SIG-M5 (cell line): ENCODE measurements at regions not wholly inside any gene's neighbourhood (a gene's known extent, or its start where the extent isn't known, plus 50 kb on each side); places are given as distances from the start of the nearest gene placed in this dataset.
"Not testable (repeated sequence)": the region's sequence is repeated elsewhere in the genome, so short reads cannot be mapped to it uniquely, and the experiment has no call there.

Experiments used
- DNase-seq: peaks from one replicate; lab custom pipeline; 2025; lab: John Stamatoyannopoulos, UW

DNA sequence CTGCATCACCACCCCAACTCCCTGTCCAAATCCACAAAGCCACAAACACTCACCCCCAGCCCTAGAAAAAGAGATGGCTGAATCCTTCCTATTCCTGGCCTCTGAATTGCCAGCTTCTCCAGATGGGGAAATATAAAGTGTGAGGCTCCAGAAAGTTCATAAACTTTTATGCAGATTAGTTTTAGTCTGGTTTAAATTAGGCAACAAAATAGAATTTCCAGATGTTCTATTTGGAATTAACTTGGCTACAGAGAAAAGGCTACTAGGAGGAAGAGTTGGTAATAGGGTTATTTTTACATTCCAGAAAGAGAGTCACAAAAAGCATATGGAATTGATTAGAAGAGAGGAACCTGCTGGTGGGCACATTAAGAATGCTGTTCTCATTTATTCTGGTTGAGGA, 56.0 kb downstream of the EN1 start:
- no peak for DNase-seq

GRCh38 chr2:118786746-118787145, 60.7 kb downstream of the EN1 start:
- no peak for DNase-seq

DNA sequence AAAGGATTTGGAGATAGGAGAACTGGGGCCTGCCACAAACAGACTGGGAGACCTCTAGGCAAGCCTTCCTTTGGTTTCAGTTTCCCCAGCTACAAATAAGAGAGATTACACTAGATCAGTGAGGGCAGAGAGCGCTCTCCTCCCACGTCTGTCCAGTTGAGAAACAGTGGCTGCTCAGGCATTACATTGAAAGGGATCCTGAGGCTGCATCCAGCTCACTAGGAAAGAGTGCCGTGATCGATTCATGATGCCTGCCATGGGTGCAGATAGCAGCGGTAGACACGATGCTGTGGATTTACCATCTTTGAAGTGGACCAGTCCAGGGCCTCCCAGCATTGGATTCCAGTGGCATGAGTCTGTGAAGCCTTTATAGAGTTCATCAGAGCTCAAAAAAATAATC, 62.6 kb downstream of the EN1 start:
- no peak for DNase-seq

DNA sequence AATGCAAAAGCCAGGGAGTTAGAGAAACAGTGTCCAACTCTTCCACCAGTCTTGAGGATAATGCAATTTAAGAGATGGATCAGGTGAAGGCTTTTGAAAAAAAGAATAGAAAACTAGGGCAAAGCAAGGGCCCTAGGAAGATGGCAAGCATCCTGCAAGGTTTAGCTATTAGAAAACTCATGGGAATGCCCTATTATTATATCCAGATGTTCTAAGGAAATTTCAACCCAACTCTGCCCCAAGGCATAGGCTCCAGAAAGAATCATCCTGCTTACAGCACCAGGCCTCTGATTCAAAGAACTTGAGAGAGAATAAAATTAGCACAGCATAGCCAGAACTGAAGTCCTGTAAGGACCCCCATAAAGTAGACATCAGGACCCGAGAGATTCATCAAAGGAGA, 68.1 kb downstream of the EN1 start:
- no peak for DNase-seq

- DNase-seq = no peak
Measured at GRCh38 chr2:118774458-118775133, 72.9 kb downstream of the EN1 start.

DNA sequence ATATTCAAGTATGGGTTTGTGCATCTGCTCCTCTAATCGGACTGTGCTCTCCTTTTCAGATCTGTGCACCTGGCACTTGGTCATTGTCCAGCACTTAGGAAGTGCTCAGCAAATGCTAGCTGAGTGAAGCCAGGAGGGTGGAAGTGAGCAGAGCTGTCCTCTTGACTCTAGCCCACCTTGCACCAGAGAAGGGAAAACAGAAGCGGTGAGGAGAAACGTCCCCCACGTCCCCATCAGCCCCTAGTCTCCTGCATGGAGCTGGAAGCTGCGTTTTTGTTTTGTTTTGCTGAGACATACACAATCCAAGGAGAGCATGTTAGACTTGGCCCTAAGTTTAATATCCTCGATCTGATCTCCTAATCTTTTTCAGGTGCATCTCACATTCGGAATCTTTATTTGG, 73.6 kb downstream of the EN1 start:
- DNase-seq = no peak

GRCh38 chr2:118772487-118773200, 74.8 kb downstream of the EN1 start:
- DNase-seq = no peak

DNA sequence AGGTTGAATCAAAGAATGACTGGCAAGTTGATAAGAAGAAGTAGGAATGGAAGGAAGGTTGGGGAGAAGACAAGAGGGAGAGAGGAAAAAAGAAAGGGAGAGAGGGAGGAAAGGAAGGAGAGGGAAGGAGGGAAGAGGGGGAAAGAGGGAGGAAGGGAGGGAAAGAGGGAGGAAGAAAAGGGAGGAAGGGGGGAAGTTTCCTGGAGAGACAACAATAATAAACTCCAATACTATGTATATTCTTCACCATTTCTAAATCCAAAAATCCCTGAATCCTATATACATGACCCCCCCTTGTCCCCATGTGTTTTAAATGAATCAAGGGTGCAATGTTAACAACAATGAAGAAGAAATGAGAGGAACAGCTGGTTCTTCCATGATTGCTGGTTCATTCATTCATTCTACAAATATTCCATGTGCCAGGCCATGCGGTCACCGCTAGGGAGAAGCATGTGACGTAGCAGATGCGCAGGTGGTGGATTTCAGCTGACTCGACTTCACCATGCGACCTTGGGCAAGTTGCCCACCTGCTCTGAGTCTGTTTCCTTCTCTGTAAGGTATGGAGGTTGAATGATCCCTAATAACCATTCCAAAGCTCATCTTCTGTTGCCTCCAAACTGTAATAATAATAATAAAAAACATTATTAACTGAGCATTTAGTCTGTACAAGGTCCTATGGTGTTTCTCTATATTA, 77.6 kb downstream of the EN1 start:
- no peak for DNase-seq

GRCh38 chr2:118766871-118767270, 80.6 kb downstream of the EN1 start:
- no peak for DNase-seq

- no peak for DNase-seq
Measured at GRCh38 chr2:118764855-118765254, 82.6 kb downstream of the EN1 start.

GRCh38 chr2:118763797-118764196, 83.7 kb downstream of the EN1 start:
- no peak for DNase-seq

DNA sequence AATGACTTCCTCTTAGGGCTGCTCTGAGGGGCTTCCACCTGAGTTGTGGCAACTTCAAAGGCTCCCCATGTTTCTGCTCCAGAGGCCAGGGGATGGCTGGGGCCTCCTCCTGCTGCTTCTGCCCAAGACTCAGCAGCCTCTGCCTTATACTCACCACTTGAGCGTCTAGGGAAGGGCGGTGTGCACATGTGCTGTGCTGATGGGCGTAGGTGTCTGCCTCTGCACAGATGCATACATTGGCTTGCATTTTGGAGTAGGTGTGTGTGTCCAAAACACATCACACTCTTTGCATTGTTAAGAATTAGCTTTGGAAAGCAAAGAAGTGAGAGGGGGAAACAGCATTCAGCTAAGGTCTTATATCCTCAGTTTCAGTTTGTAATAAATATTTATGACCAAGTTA, 85.2 kb downstream of the EN1 start:
- no peak for DNase-seq

GRCh38 chr2:118761771-118762170, 85.7 kb downstream of the EN1 start:
- no peak for DNase-seq

GRCh38 chr2:118755901-118756300, 91.5 kb downstream of the EN1 start:
- no peak for DNase-seq

DNA sequence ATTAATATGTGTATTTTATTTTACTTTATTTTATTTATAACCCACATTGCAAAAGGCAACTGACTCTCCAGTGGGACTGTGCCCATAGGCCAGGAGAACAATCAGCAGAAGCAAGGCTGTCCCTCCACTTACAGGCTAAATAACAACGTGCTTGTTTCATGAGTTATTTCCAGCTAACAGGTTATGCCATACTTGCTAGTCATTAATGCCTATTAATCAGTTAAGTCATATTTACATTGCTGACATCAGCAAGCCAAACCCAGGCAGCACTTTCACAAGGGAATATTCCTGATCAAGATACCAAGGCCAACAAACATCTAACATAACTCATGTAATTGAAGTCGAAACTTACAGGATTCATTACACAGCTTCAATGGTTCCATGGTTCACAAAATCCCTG, 92.1 kb downstream of the EN1 start:
- DNase-seq = no peak

GRCh38 chr2:118752762-118753429, 94.6 kb downstream of the EN1 start:
- DNase-seq = no peak

GRCh38 chr2:118750959-118751565, 96.4 kb downstream of the EN1 start:
- no peak for DNase-seq

- DNase-seq = no peak
Measured at GRCh38 chr2:118748245-118748885, 99.1 kb downstream of the EN1 start.

- DNase-seq = no peak
Measured at GRCh38 chr2:118747637-118748036, 99.8 kb downstream of the EN1 start.

DNA sequence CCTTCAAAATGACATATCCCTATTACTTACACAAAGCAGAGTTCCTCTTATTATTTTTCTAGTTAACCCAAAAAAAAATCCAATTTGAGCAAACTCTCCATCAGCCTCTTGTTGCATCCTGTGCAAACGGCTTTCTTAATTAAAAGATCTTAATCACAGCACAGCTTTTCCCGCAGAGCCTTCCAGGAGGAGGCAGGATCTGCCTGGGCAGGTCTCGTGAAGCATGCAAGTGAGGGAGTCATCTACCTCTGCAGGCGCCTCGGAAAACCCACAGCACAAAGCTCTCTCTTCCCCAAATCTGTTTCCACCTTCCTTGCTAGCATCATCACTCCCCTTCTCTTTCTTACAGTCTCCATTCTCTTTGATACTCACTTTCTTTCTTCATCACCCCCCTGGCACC, 100.4 kb downstream of the EN1 start:
- no peak for DNase-seq

DNA sequence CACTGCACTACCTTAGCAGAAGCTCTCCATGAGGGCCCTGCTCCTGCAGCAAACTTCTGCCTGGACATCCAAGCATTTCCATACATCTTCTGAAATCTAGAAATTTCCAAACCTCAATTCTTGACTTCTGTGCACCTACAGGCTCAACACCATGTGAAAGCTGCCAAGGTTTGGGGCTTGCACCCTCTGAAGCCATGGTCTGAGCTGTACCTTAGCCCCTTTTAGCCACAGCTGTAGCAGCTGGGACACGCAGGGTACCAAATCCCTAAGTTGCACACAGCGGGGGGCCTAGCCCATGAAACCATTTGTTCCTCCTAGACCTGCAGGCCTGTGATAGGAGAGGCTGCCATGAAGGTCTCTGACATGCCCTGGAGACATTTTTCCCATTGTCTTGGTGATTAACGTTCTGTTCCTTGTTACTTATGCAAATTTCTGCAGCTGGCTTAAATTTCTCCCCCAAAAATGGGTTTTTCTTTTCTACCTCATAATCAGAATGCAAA, 102.7 kb downstream of the EN1 start:
- not testable (repeated sequence) for DNase-seq
